ENCODE measurements at regions not wholly inside any gene's neighbourhood (a gene's known extent, or its start where the extent isn't known, plus 50 kb on each side); places are given as distances from the start of the nearest gene placed in this dataset.

DNA sequence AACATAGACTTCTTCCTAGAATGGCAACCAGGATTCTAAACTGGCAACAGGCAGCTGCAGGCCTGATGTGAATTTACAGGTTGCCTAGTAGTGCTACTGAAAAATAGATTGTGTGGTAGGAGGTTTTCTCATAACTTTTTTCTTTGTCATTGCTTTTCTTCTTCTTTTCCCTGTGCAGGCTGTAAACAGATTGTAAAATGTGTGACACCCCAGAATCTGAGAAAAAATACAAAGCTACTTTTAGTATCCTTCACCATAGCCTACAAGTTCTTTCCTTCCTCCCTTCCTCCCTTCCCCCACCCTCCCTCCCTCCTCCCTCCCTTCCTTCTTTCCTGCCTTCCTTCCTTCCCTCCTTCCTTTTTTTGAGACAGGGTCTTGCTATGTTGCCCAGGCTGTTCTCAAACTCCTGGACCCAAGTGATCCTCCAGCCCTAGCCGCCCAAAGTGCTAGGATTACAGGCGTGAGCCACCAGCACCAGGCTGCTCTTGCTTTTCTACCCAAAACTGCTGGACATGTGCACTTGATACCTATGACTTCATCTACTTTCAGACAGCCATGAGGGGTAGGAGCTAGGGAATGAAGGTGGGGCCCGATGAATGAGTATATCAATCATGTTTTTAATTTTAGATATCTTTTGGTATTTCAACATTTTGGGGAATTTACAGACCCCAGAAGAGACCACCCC lies 114.2 kb upstream of the EEA1 start:
- no peak for DNase-seq

DNA sequence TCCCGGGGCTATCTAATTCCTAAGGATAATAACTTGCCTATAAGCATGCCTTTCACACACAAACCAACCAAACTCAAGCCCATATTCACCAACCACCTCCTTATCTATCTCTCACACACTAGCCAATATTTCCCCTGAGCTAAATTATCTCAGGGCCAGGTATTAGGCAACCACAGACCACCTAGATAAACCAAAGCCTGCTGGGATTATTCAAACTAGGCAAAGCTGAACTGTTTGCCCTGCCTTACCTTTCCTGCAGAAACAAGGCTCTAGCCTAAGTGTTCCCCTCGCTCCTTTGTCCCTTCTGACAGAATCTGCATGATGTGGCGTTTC lies 114.7 kb upstream of the EEA1 start:
- no peak for DNase-seq

DNA sequence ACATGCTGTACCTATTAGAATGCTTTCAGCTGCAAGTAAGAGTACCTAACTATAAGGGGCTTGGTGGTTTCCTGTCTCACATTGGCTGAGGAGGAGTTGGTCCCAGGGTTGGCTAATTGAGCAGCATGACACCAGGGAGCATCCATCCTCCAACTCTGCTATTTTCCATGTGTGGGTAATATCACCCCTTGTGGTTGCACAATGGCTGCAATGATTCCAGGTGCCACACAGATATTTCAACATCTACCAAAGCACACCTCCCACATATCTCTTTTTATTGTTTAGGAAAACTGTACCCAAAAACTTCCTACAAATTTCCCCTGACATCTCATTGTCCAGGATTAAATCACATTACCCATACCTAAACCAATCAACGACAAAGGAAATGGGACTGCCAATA lies 118.0 kb upstream of the EEA1 start:
- DNase-seq: no peak

DNA sequence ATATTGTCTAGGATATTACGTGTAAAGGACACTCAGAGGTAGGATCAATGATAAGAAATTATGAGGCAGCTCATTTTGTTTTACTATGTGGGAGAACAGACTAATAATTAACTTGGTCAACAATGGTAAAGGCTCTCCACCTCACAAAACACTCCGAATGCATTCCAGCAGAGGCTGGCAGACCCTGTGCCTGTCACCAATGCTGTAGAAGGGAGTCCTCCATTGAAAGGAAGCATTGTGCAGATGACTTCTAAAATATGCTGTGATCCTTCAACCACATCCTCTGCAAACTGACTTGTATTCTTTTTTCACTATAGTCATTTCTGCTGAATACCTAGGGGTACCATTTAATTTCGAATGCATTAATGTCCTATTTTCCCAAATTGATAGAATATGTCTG lies 119.6 kb upstream of the EEA1 start:
- DNase-seq: no peak

DNA sequence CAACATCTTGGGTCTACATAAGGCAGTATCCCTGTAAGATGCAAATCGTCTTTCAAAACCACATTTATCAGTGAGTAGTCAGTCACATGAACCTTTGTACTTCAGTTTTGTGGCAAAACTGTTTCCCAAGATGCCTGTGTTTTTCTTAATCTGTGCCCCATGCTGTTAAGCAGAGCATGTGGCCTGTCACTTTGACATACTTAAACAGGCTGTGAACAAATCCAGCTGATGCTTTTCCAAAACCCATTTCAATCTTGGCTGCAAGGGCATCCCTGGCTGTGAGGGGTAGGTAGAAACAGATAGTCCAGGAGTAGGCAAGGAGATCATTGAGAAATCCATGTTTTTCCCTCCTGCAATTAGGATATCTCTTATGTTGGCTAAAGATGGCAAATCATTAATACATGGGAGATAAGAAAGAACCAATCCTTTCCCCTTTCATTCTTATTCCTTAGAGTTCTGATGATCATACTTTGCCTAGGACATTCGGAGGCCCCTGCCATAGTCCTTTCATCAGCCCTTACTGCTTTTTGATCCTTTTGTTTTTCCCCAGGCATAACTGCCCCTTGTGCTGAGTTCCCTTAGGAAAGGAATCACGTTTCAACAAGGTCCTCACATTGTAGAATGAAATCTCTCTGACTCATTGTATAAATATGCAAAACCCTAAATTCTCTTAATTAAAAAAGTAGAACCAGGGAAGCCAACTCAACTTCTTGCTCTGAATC lies 121.1 kb upstream of the EEA1 start:
- DNase-seq: no peak

DNA sequence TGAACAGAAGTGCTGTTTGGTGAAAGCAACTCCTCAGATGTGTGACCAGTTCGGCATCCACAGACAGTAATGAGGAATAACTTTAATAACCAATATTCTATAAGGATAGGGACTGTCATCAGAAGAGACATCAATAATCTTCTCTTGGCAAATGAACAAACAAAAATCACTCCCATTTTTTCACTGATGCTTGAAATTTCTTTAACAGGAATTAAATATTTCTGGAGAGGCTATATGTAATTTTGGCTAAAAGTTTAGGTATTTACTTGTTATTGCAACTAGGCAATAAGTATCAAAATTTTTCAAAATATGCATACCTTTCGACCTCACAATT lies 121.6 kb upstream of the EEA1 start:
- DNase-seq: no peak

DNA sequence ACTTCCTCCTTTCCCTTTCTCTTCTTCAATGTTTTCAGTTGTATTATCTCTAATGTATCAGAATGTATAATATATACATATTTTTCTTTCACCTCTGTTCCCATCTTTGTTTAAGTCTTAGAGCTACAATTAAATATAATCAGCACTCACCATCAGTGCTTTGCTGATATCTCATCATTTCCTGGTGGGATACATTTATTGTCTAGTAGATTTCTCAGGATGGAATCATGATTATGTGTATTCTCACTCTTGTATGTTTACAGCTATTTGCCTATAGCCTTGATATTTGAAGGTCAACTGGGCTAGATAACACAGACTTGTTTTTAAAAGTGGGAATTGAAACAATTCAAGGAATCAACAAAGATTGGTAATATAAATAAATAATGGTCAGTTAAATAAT lies 124.9 kb upstream of the EEA1 start:
- DNase-seq: no peak

DNA sequence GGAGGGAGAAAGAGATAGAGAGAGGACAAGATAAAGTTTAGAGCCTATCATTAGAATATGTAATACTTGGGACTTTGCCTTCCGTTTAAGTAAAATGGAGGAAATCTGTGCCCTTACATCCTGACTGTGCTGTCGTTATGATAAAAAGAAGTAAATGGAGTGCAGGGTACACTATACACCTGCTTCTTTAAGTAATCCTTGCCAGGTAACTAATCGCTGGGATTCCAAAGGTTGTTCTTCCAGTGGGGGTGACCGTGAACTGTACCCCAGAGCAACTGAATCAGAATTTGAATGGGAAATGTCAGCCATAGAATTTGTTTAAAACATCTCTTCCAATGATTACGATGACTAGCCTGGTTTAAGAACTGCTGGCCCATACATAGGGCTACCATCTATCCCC lies 126.1 kb upstream of the EEA1 start:
- no peak for DNase-seq

DNA sequence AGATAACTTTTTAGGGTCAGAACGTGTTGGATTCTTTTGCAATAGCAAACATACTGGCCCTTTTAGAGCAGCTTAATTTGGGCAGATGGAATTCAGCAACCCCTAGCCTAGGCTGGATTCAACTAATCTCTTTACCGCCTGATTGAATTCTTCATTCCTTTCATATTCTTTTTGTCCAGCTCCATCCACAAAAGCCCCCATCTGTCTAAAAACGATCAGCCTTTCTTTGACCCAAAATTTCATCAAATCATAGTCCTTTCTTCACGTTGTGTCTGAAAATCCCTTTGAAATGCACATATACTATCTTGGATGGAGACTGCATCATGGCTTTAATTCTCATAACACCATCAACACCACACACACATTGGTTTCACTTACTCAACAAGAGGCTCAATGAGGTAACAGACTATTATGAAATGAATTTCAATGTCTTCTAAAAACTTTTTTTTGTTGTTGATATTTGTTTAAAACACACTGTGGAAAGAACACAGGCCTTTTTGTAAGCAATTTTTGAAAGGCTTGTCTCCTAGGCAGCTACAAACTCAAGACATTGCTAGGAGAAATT lies 128.0 kb upstream of the EEA1 start:
- no peak for DNase-seq

DNA sequence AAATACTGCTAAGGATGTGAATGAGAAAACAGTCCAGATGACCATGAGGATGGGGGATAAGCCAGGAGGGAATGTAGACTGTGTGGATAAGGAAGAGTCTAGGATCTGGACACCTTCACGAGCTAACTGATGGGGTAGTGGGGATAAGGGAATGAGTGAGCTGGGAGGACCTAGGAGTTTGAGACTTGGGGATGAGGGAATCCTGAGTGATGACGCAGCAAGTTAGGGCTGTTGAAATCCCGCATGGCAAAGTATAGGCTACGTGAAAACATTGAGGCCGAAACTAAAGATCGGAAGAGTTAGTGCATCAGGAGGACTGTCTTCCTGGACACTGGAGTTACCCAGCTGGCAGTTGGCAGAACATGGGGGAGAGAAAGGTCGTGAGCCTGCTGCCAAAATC lies 129.2 kb upstream of the EEA1 start:
- no peak for DNase-seq

DNA sequence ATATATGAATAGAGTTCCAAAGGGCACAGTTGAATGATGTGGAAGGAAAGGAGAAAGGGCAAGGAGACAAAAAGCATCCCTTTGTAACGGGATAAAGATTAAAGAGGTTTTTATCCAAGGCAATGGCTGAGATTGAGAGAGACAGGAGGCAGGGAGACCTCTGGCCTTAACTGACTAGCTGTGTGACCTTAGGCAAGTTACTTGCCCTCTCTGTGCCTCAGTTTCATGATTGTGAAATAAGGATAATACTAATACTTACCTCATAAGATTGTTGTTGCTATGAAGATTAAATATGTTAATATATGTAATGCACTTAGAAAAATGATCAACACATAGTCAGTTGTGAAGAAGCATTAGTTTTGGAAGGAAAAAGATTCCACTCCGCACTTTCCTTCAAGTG lies 130.2 kb upstream of the EEA1 start:
- no peak for DNase-seq

DNA sequence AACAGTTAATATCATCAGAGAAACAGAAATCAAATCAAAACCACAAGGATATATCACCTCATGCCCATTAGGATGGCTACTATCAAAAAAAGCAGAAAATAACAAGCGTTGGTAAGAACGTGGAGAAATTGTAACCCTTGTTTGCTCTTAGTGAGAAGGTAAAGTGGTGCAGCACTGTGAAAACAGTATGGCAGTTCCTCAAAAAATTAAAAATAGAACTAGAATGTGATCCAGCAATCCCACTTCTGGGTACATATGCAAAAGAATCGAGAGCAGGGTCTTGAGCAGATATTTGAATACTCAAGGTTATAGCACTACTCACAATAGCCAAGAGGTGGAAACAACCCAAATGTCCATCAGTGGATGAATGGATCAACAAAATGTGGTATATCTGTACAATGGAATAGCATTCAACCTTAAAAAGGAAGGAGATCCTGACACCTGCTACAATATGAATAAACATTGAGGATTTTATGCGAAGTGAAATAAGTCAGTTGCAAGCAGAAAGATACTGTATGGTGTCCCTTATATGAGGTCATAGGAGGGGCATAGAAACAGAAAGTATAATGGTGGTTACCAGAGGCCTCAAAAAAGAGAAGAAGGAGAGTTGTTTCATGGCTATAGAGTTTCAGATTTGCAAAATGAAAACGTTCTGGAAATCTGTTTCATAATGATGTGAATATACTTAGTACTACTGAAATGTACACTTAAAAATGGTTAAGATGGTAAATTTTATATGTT lies 131.0 kb upstream of the EEA1 start:
- no peak for DNase-seq

DNA sequence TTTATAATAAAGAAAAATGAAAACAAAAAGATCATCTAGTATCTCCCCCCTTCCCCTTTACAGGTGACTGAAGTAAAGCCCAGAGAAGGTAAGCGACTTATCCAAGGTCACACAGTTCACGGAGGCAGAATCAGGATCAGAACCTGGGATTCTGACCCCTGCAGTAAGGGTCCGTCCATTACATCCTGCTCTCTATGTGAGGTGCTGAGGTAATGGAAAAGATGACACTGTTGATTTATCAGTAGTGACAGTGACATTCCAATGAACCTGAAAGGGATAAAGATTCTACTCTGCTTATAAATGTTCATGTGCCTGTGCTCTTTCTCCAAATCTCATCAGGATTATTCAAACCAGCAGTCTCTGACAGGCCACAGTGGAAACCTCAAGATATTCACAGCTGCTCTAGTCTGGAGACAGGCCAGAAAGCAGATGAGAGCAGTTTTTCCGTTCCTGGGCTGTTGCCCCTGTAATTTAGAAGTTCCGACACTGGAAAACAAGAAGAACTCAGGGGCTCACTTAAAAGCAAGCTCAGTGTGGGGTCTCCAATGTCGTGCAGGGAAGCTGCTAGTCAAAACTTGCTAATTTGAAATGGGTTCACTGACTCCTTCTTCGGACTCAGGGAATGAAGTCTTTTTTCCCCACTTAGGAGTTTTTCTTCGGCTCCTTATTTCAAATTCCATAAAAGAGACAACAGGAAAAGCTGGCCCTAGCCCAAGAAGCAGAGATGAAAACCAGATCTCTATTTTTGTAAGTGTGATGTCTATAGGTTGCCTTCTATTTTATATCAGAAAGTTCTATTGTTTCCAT lies 131.8 kb upstream of the EEA1 start:
- no peak for DNase-seq

DNA sequence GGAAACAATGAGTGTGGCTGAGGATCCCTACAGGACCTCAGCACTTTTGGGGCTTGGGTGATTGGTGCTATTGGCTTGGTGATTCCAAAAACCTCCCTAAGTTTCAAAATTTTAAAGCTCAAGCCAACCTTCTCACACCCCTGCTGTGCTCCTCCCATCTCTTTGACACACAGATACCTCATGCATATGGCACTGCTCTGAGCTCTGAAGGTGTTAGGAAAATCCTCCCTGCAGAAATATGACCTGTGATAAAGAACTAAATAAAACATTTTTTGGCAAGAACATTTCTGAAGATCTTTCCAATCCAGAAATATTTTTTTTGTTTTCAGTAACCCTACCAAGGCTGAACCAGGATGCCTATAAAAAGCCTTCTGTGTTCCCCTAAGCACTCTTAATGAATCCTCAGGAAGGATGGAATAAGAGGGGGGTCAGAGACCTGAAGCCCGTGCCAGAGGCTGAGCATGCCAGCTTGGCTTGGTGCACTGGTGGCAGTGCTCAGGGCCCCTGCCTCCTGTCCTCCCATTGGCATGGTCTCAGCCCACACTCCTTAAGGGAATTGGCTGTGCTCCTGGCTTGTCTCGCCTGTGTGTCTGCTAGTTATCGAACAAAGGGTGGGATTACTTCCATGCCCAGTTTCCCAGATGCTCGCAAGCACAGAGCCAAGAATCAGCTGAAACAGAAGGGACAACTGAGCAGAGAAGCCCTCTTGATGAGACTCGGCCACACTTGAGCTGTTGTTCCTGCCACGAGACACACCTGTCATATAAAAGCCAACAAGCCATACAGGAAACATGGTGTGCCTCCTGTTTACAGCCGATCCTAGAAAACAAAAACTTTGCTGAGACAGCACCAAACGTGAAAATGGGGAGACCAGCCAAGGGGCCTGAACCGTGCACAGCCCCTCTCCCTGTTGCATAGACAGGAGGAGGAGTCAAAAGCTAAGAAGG lies 132.7 kb upstream of the EEA1 start:
- no peak for DNase-seq

DNA sequence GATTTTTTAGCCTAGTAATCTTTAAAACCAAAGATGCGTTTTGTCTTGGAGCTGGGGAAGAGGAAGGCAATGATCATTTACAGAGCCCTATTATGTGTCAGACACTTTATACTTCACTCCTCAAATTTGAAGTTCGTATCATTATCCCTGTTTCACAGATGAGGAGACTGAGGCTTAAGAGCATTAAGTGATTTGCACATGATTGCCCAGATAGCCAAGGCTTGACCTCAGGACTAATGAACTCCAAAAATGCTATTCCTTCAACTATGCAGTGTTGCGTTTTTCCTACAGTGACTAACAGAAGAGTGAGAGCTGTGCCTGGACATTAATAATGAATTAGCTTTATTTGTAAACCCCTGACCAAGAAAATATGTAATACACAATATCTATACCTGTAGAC lies 136.8 kb upstream of the EEA1 start:
- DNase-seq: no peak

DNA sequence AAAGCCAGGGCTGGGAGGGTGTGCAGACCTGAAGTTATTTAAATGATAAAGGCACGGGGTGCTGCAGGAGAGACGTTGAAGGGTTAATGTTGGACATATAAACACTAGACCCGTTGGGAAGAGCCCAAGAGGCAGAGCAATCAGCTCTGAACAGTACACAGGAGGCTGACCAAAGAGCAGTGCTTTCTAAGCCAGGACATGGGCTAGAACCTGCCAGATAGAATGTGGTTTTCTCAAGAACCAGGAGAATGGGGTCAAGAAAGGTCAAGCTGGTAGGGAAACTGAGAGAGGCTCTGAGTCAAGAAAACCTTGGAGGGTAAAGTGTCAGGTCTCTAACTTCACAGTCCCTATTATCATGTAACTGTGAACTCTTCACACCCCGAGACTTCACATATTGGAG lies 143.2 kb upstream of the EEA1 start:
- DNase-seq: no peak

DNA sequence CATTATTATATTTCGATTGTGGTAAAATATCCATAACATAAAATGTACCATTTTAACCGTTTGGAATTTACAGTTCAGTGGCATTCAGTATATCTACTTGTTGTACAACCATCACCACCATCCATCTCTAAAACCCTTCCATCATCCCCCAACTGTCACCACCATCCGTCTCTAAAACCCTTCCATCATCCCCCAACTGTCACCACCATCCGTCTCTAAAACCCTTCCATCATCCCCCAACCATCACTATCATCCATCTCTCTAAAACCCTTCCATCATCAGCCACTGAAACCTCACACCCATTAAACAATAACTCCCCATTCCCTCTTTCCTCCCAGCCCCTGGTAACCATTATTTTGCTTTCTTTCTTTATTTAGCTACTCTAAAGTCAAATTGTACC lies 144.2 kb upstream of the EEA1 start:
- DNase-seq: no peak

DNA sequence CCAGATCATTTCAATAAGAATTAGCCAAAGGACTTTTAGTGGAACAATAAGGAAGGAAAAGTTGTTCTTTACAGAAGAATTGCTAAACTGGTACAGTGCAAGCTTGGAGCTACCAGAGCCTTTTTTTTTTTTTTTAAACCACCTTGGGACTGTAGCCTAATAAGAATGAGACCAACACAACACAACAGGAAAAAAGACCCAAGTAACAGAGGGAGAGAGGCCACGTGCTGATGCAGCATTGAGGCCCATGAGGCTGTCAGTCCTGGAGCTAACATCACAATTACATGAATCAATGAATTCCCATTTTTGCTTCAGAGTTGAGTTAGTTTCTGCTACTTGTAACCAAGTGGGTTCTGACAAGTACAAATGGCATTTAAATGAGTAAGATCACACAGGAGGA lies 149.0 kb upstream of the EEA1 start:
- no peak for DNase-seq

DNA sequence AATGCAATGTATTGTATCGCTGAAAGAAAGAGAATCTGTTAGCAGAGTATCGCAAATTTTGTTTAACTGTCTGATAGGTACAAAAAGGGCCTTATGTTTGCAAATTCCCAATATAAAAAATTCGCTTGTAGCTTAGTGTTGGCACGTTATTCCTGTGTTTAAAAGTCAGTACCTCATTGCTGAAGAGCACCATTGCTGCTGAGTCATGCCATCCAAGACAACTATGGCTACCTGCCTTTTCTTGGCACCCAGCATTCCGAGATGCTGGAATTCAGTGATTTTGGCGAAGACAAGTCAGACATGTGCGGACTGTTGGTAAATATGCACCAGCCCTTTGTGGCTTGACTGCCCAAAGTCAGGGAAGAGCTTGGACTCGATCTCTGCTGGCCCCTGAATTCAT lies 149.5 kb upstream of the EEA1 start:
- DNase-seq: no peak

DNA sequence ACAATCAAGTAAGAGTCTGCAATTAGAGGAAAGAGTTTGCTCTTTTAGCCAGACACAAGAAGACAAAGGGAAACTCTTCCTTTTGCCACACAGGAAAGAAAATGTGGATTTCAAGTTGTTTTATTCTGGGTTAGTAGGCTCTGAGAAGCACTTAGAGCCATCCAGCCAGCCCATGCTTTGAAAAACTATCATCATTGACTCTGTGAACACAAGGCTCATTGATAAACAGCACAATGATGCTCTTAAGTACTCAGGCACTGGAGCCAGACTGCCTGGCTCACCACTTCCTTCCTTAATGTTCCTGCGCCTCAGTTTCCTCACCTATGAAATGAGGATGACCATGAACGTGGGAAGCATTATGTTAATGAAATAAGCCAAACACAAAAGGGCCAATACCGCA lies 150.2 kb upstream of the EEA1 start:
- no peak for DNase-seq

DNA sequence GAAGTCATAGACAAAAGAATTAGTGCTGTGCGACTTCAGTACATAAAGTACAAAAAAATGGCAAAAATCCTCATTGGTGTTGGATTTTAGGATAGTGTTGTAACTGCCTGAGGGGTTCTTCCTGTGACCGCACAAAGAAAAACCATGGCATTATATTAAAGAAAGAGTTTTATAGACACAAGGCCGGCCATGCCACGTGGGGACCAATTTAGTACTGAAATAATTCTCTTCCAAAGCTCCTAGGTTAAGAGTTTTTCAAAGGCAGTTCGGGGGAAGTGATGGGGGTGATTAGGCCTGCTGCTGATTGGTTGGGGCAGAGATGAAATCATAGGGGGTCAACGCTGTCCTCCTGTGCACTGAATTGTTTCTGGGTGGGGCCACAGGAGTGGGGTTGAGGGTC lies 150.9 kb upstream of the EEA1 start:
- DNase-seq: no peak

DNA sequence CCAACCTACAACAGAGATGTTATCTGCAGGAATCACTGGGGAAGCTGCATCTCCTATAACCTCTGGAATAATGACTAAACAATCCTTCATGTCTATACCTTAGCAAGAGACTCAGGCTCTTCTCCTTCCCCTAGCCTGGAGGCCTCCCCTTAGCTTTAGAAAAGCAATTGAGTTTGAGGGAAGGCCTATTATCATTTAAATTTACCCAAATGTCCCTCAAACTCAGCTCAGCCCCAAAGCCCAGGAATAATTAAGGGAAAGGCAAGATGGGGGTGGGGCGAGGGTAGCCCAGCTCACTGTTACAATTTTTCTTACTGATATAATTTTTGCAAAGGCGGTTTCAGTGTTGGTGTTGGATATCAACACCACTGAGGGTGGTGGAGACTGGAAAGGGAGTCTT lies 151.4 kb upstream of the EEA1 start:
- DNase-seq: no peak

Data from T-helper 1 cell (primary cell).